ENCODE measurements at regions not wholly inside any gene's neighbourhood (a gene's known extent, or its start where the extent isn't known, plus 50 kb on each side); places are given as distances from the start of the nearest gene placed in this dataset.
A peak's percentile ranks its signal among the peaks of the same experiment; 100 is the strongest.
"Not testable (repeated sequence)": the region's sequence is repeated elsewhere in the genome, so short reads cannot be mapped to it uniquely, and the experiment has no call there.

- H3K4me3 Mint-ChIP-seq: no peak overlapping the region
- CTCF ChIA-PET: no interaction called here
Measured at GRCh38 chr9:135303865-135304499, 175.6 kb upstream of the PPP1R26 start.

GRCh38 chr9:135304886-135305285 lies 174.7 kb upstream of the PPP1R26 start:
- H3K36me3 Mint-ChIP-seq: no peaks in the 10 kb centered on the region
- H3K4me3 ChIP-seq (ENCODE audit: low read length): no peak overlapping the region
- no peaks in the 10 kb centered on the region for H3K36me3 ChIP-seq (ENCODE audit: insufficient read depth, low read length)
- H3K4me1 ChIP-seq (ENCODE audit: insufficient read depth, low read length): no peaks in the 10 kb centered on the region
- ChIA-PET CTCF (no interaction called here), POLR2A (no interaction called here)
- no peak for DNase-seq
- H3K9me3 Mint-ChIP-seq: peaks cover 0 to 2% (median 0%) of the 10 kb centered on the region in 5 donors
- H3K4me1 Mint-ChIP-seq: no peaks in the 10 kb centered on the region
- no peak overlapping the region for H3K27ac Mint-ChIP-seq
- no peaks in the 10 kb centered on the region for H3K27me3 ChIP-seq (ENCODE audit: insufficient read depth, low read length, poor library complexity, severe bottlenecking)
- H3K27ac ChIP-seq (ENCODE audit: low read depth, low read length): no peak overlapping the region
- H3K4me3 Mint-ChIP-seq: no peak overlapping the region
- peaks cover 14 to 29% of the 10 kb centered on the region in 2 donors for H3K27me3 Mint-ChIP-seq
- H3K9me3 ChIP-seq (ENCODE audit: low read length): no peaks in the 10 kb centered on the region

More at GRCh38 chr9:135303865-135304499, 175.6 kb upstream of the PPP1R26 start:
- no peaks in the 10 kb centered on the region for H3K36me3 ChIP-seq (ENCODE audit: insufficient read depth, low read length)
- H3K36me3 Mint-ChIP-seq: no peaks in the 10 kb centered on the region
- H3K9me3 Mint-ChIP-seq: peaks cover 0 to 2% (median 0%) of the 10 kb centered on the region in 5 donors
- POLR2A ChIA-PET: no interaction called here
- H3K9me3 ChIP-seq (ENCODE audit: low read length): no peaks in the 10 kb centered on the region
- DNase-seq: no peak
- H3K27me3 ChIP-seq (ENCODE audit: insufficient read depth, low read length, poor library complexity, severe bottlenecking): no peaks in the 10 kb centered on the region
- no peak overlapping the region for H3K27ac Mint-ChIP-seq
- peaks cover 21 to 26% of the 10 kb centered on the region in 2 donors for H3K27me3 Mint-ChIP-seq
- no peaks in the 10 kb centered on the region for H3K4me1 Mint-ChIP-seq
- H3K4me3 ChIP-seq (ENCODE audit: low read length): no peak overlapping the region
- no peaks in the 10 kb centered on the region for H3K4me1 ChIP-seq (ENCODE audit: insufficient read depth, low read length)
- no peak overlapping the region for H3K27ac ChIP-seq (ENCODE audit: low read depth, low read length)

GRCh38 chr9:135305546-135306180 lies 173.9 kb upstream of the PPP1R26 start:
- no peak for DNase-seq
- H3K36me3 ChIP-seq (ENCODE audit: insufficient read depth, low read length): no peaks in the 10 kb centered on the region
- ChIA-PET POLR2A (no interaction called here), CTCF (no interaction called here)
- Mint-ChIP-seq H3K4me1 (no peaks in the 10 kb centered on the region), H3K27me3 (peaks cover 16 to 30% of the 10 kb centered on the region in 2 donors), H3K36me3 (no peaks in the 10 kb centered on the region), H3K4me3 (no peak overlapping the region), H3K9me3 (no peaks in the 10 kb centered on the region), H3K27ac (no peak overlapping the region)
- no peaks in the 10 kb centered on the region for H3K4me1 ChIP-seq (ENCODE audit: insufficient read depth, low read length)
- H3K9me3 ChIP-seq (ENCODE audit: low read length): no peaks in the 10 kb centered on the region
- H3K4me3 ChIP-seq (ENCODE audit: low read length): no peak overlapping the region
- H3K27ac ChIP-seq (ENCODE audit: low read depth, low read length): no peak overlapping the region
- no peaks in the 10 kb centered on the region for H3K27me3 ChIP-seq (ENCODE audit: insufficient read depth, low read length, poor library complexity, severe bottlenecking)

GRCh38 chr9:135306699-135307098 lies 172.9 kb upstream of the PPP1R26 start:
- H3K9me3 Mint-ChIP-seq: peaks cover 0 to under 1% (median 0%) of the 10 kb centered on the region in 5 donors
- no peaks in the 10 kb centered on the region for H3K27me3 ChIP-seq (ENCODE audit: insufficient read depth, low read length, poor library complexity, severe bottlenecking)
- H3K36me3 Mint-ChIP-seq: no peaks in the 10 kb centered on the region
- CTCF ChIA-PET: no interaction called here
- no peak overlapping the region for H3K27ac ChIP-seq (ENCODE audit: low read depth, low read length)
- no peak overlapping the region for H3K4me3 Mint-ChIP-seq
- no peaks in the 10 kb centered on the region for H3K9me3 ChIP-seq (ENCODE audit: low read length)
- POLR2A ChIA-PET: no interaction called here
- peak overlapping the region in 1 of 8 donors; percentile 31 for H3K27ac Mint-ChIP-seq
- no peaks in the 10 kb centered on the region for H3K4me1 ChIP-seq (ENCODE audit: insufficient read depth, low read length)
- no peak for DNase-seq
- H3K27me3 Mint-ChIP-seq: peaks cover 18 to 28% of the 10 kb centered on the region in 2 donors
- no peaks in the 10 kb centered on the region for H3K36me3 ChIP-seq (ENCODE audit: insufficient read depth, low read length)
- H3K4me3 ChIP-seq (ENCODE audit: low read length): no peak overlapping the region
- H3K4me1 Mint-ChIP-seq: no peaks in the 10 kb centered on the region

- Histone ChIP-seq H3K4me3 (ENCODE audit: low read length) (no peak overlapping the region), H3K9me3 (ENCODE audit: low read length) (no peaks in the 10 kb centered on the region), H3K36me3 (ENCODE audit: insufficient read depth, low read length) (no peaks in the 10 kb centered on the region), H3K4me1 (ENCODE audit: insufficient read depth, low read length) (no peaks in the 10 kb centered on the region), H3K27ac (ENCODE audit: low read depth, low read length) (no peak overlapping the region), H3K27me3 (ENCODE audit: insufficient read depth, low read length, poor library complexity, severe bottlenecking) (no peaks in the 10 kb centered on the region)
- H3K27me3 Mint-ChIP-seq: peaks cover 22 to 29% of the 10 kb centered on the region in 2 donors
- ChIA-PET POLR2A (no interaction called here), CTCF (no interaction called here)
- H3K36me3 Mint-ChIP-seq: no peaks in the 10 kb centered on the region
- no peak for DNase-seq
- no peaks in the 10 kb centered on the region for H3K4me1 Mint-ChIP-seq
- H3K27ac Mint-ChIP-seq: no peak overlapping the region
- H3K9me3 Mint-ChIP-seq: peaks cover under 1 to 6% (median 5%) of the 10 kb centered on the region in 5 donors
- H3K4me3 Mint-ChIP-seq: no peak overlapping the region
Measured at GRCh38 chr9:135307300-135307699, 172.3 kb upstream of the PPP1R26 start.

- H3K36me3 Mint-ChIP-seq; H3K27me3 ChIP-seq (ENCODE audit: insufficient read depth, low read length, poor library complexity, severe bottlenecking); POLR2A ChIA-PET; H3K4me1 Mint-ChIP-seq; H3K4me1 ChIP-seq (ENCODE audit: insufficient read depth, low read length); H3K27ac Mint-ChIP-seq; H3K27ac ChIP-seq (ENCODE audit: low read depth, low read length); H3K4me3 ChIP-seq (ENCODE audit: low read length); H3K36me3 ChIP-seq (ENCODE audit: insufficient read depth, low read length); DNase-seq; CTCF ChIA-PET; H3K9me3 ChIP-seq (ENCODE audit: low read length); H3K4me3 Mint-ChIP-seq: not testable (repeated sequence)
- Mint-ChIP-seq H3K27me3 (peaks cover 19 to 34% of the 10 kb centered on the region in 2 donors), H3K9me3 (peaks cover 6 to 10% (median 9%) of the 10 kb centered on the region in 5 donors)
Measured at GRCh38 chr9:135307919-135308318, 171.7 kb upstream of the PPP1R26 start.

- Histone ChIP-seq H3K36me3 (ENCODE audit: insufficient read depth, low read length) (no peaks in the 10 kb centered on the region), H3K27me3 (ENCODE audit: insufficient read depth, low read length, poor library complexity, severe bottlenecking) (no peaks in the 10 kb centered on the region), H3K4me1 (ENCODE audit: insufficient read depth, low read length) (no peaks in the 10 kb centered on the region), H3K27ac (ENCODE audit: low read depth, low read length) (no peak overlapping the region), H3K9me3 (ENCODE audit: low read length) (no peaks in the 10 kb centered on the region), H3K4me3 (ENCODE audit: low read length) (no peak overlapping the region)
- peaks cover 19 to 40% of the 10 kb centered on the region in 2 donors for H3K27me3 Mint-ChIP-seq
- H3K4me3 Mint-ChIP-seq: no peak overlapping the region
- peak overlapping the region in 1 of 8 donors; percentile 29 for H3K27ac Mint-ChIP-seq
- no peaks in the 10 kb centered on the region for H3K4me1 Mint-ChIP-seq
- H3K9me3 Mint-ChIP-seq: peaks cover 7 to 15% (median 14%) of the 10 kb centered on the region in 5 donors
- no peaks in the 10 kb centered on the region for H3K36me3 Mint-ChIP-seq
- CTCF ChIA-PET: no interaction called here
- POLR2A ChIA-PET: no interaction called here
- DNase-seq: no peak
Measured at GRCh38 chr9:135308821-135309762, 170.5 kb upstream of the PPP1R26 start.

GRCh38 chr9:135309763-135310125 lies 169.8 kb upstream of the PPP1R26 start:
- POLR2A ChIA-PET: no interaction called here

More at GRCh38 chr9:135309763-135310125, 169.8 kb upstream of the PPP1R26 start:
- no peaks in the 10 kb centered on the region for H3K4me1 Mint-ChIP-seq
- H3K27ac Mint-ChIP-seq: no peak overlapping the region
- H3K27me3 ChIP-seq (ENCODE audit: insufficient read depth, low read length, poor library complexity, severe bottlenecking): no peaks in the 10 kb centered on the region
- no peak overlapping the region for H3K27ac ChIP-seq (ENCODE audit: low read depth, low read length)
- CTCF ChIA-PET: no interaction called here
- no peak overlapping the region for H3K4me3 Mint-ChIP-seq
- H3K9me3 ChIP-seq (ENCODE audit: low read length): no peaks in the 10 kb centered on the region
- peaks cover 7 to 15% (median 14%) of the 10 kb centered on the region in 5 donors for H3K9me3 Mint-ChIP-seq
- no peaks in the 10 kb centered on the region for H3K36me3 ChIP-seq (ENCODE audit: insufficient read depth, low read length)
- peaks cover 19 to 40% of the 10 kb centered on the region in 2 donors for H3K27me3 Mint-ChIP-seq
- no peak for DNase-seq
- H3K4me1 ChIP-seq (ENCODE audit: insufficient read depth, low read length): no peaks in the 10 kb centered on the region
- H3K4me3 ChIP-seq (ENCODE audit: low read length): no peak overlapping the region
- no peaks in the 10 kb centered on the region for H3K36me3 Mint-ChIP-seq
